NCI-H345 (cell line): ENCODE measurements at regions not wholly inside any gene's neighbourhood (a gene's known extent, or its start where the extent isn't known, plus 50 kb on each side); places are given as distances from the start of the nearest gene placed in this dataset.
"Not testable (repeated sequence)": the region's sequence is repeated elsewhere in the genome, so short reads cannot be mapped to it uniquely, and the experiment has no call there.

ENCODE experiments used
- DNase-seq: peaks from one replicate; lab custom pipeline; 2025; lab: John Stamatoyannopoulos, UW

GRCh38 chr3:155995525-155996370, 124.6 kb upstream of the KCNAB1 start:
- DNase-seq, result peak; percentile 30

- no peak for DNase-seq
These were observed 123.5 kb upstream of the KCNAB1 start for GRCh38 chr3:155996882-155997281.

- DNase-seq, result not testable (repeated sequence)
These were observed 122.2 kb upstream of the KCNAB1 start for GRCh38 chr3:155998173-155998572.

- no peak for DNase-seq
These were observed 114.6 kb upstream of the KCNAB1 start for GRCh38 chr3:156005736-156006135.

GRCh38 chr3:156010829-156011228, 109.5 kb upstream of the KCNAB1 start:
- peak; percentile 1 for DNase-seq

- DNase-seq, result no peak
These were observed 105.9 kb upstream of the KCNAB1 start for GRCh38 chr3:156014489-156014888.

GRCh38 chr3:156016902-156017301, 103.5 kb upstream of the KCNAB1 start:
- no peak for DNase-seq

- DNase-seq, result no peak
These were observed 102.9 kb upstream of the KCNAB1 start for GRCh38 chr3:156017352-156018030.

GRCh38 chr3:156024904-156025533, 95.4 kb upstream of the KCNAB1 start:
- DNase-seq, result no peak

GRCh38 chr3:156029208-156029607, 91.2 kb upstream of the KCNAB1 start:
- DNase-seq, result no peak

GRCh38 chr3:156030723-156031122, 89.7 kb upstream of the KCNAB1 start:
- DNase-seq, result no peak

GRCh38 chr3:156033428-156033827, 87.0 kb upstream of the KCNAB1 start:
- DNase-seq, result no peak

GRCh38 chr3:156035158-156035557, 85.2 kb upstream of the KCNAB1 start:
- no peak for DNase-seq

GRCh38 chr3:156036258-156037053, 83.9 kb upstream of the KCNAB1 start:
- DNase-seq, result no peak

- peak; percentile 71 for DNase-seq
These were observed 83.0 kb upstream of the KCNAB1 start for GRCh38 chr3:156037356-156037755.

GRCh38 chr3:156038869-156039268, 81.5 kb upstream of the KCNAB1 start:
- no peak for DNase-seq

GRCh38 chr3:156040041-156040440, 80.3 kb upstream of the KCNAB1 start:
- DNase-seq, result no peak

GRCh38 chr3:156041216-156041841, 79.0 kb upstream of the KCNAB1 start:
- DNase-seq, result not testable (repeated sequence)

- DNase-seq, result not testable (repeated sequence)
These were observed 78.5 kb upstream of the KCNAB1 start for GRCh38 chr3:156041856-156042255.

GRCh38 chr3:156043832-156044633, 76.3 kb upstream of the KCNAB1 start:
- DNase-seq, result not testable (repeated sequence)

GRCh38 chr3:156044634-156044975, 75.8 kb upstream of the KCNAB1 start:
- no peak for DNase-seq
